NCI-H187 treated with DMSO at 0.1 percent for 48 hours (cell line): ENCODE measurements at regions not wholly inside any gene's neighbourhood (a gene's known extent, or its start where the extent isn't known, plus 50 kb on each side); places are given as distances from the start of the nearest gene placed in this dataset.
"Not testable (repeated sequence)": the region's sequence is repeated elsewhere in the genome, so short reads cannot be mapped to it uniquely, and the experiment has no call there.

Source experiments
- DNase-seq: peaks from one replicate; lab custom pipeline; 2025; lab: John Stamatoyannopoulos, UW

- DNase-seq = no peak
These were observed 76.0 kb upstream of the H2AZ1 start for GRCh38 chr4:100026066-100026465.

DNA sequence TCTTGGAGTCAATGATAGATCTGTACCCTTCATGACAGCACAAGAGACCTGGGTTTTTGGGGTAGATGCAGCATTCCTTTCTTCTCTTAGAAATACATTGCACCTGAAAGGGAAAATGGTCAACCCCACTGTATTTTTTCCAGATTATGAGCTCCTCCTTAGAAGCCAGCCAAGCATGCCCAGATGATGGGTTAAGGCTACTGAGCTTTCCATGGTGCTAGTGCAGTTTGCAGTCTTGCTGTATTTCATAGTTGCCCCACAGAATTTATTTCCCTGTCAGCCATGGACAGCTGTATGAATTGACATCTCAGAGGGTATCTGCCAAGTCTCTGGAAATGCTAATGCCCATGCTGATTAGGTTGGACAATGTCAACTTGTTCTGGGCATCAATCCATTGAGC is 73.7 kb upstream of the H2AZ1 start:
- DNase-seq = no peak

- DNase-seq = peak; percentile 14
These were observed 72.7 kb upstream of the H2AZ1 start for GRCh38 chr4:100022792-100023222.

GRCh38 chr4:100019821-100020220 is 69.7 kb upstream of the H2AZ1 start:
- no peak for DNase-seq

- no peak for DNase-seq
These were observed 67.7 kb upstream of the H2AZ1 start for GRCh38 chr4:100017637-100018310.

DNA sequence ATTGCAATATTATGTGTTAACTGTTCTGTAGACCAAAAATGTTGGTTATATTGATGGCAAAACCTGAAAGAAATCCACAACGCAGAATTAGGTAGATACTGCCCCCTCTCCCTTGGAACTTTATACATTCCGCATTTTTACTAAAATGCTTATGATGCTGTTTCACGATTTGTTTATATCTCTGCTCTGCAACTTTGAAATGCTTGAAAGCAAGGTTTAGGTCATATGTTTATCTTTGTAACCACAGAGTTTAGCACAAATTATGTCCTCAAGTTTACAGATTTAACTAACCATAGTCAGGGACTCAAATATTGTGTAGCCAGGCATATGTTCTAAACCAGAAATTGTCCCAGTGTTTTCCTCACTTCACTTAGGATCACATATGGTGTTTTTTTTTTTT is 66.1 kb upstream of the H2AZ1 start:
- no peak for DNase-seq

DNA sequence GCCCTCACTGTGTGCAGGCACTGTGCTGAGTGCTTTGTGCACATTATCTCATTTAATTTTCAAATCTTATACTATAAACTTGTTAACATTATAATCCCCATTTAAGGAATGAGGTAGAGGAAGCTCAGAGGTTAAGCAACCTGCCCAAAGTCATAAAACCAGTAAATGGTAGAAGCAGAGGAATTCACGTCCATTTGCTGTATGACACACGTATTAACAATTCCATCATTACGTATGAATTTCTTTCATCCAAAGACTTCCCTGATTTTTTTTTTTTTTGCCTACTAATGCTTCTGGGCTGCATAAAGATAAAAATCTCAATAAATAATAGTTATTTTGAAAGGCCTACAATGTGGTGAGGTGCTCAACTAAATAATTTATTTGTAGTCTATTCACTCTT is 64.5 kb upstream of the H2AZ1 start:
- DNase-seq = no peak

- no peak for DNase-seq
These were observed 59.4 kb upstream of the H2AZ1 start for GRCh38 chr4:100009490-100009889.

DNA sequence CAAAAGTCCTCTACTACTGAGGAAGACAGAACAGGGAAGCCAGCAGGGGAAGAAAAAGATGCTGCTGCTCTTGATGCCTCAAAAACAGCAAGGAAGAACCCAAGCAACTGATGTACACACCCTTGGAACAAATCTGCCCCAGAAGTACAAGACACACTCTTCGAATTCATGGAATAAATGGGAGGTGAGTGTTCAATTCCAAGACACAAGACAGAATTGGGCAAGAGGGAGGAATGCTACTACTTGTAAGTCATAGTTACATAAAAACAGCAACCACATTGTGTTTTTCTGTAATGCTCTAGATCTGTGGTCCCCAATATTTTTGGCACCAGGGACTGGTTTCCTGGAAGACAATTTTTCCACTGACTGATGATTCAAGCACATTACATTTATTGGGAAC is 58.0 kb upstream of the H2AZ1 start:
- no peak for DNase-seq

GRCh38 chr4:100006161-100006560 is 56.1 kb upstream of the H2AZ1 start:
- not testable (repeated sequence) for DNase-seq
